Mesendoderm (in vitro differentiated cells): ENCODE measurements at regions not wholly inside any gene's neighbourhood (a gene's known extent, or its start where the extent isn't known, plus 50 kb on each side); places are given as distances from the start of the nearest gene placed in this dataset.

Experiments
- DNase-seq: peaks from one replicate; pipeline ENCODE4 v3.0.0; 2013
- H2AK5ac ChIP-seq: 2 replicates; pipeline ENCODE4 v1.6.1; 2013; ENCODE audit warnings: low read length, inconsistent platforms
- H2BK120ac ChIP-seq: 2 replicates; pipeline ENCODE4 v1.6.1; 2013; ENCODE audit warnings: low read depth, mild to moderate bottlenecking, low read length, moderate library complexity, mixed read lengths
- H2BK15ac ChIP-seq: replicated peaks from 2 replicates; pipeline ENCODE4 v1.6.1; 2013; ENCODE audit warnings: low read depth, mild to moderate bottlenecking, moderate library complexity
- H2BK5ac ChIP-seq: 2 replicates; pipeline ENCODE4 v1.6.1; 2013; ENCODE audit warnings: low read length, inconsistent platforms
- H3K18ac ChIP-seq: 2 replicates; pipeline ENCODE4 v1.6.1; 2013; ENCODE audit warnings: mild to moderate bottlenecking, low read length, mixed read lengths
- H3K23ac ChIP-seq: one replicate; pipeline ENCODE4 v1.6.1; 2013; ENCODE audit warnings: low read length
- H3K27ac ChIP-seq: 2 replicates; pipeline ENCODE4 v1.5.1; 2013; ENCODE audit warnings: low read depth, mild to moderate bottlenecking, inconsistent platforms, low read length, moderate library complexity
- H3K27me3 ChIP-seq: 2 replicates; pipeline ENCODE4 v1.6.1; 2013; ENCODE audit warnings: low read length, control low read depth, mild to moderate bottlenecking, inconsistent platforms; ENCODE audit not compliant: insufficient read depth, poor library complexity
- H3K36me3 ChIP-seq: 2 replicates; pipeline ENCODE4 v1.6.1; 2013; ENCODE audit warnings: low read length, inconsistent platforms; ENCODE audit not compliant: control insufficient read depth, insufficient read depth
- H3K4ac ChIP-seq: one replicate; pipeline ENCODE4 v1.6.1; 2013; ENCODE audit warnings: low read depth, mild to moderate bottlenecking, low read length, moderate library complexity
- H3K4me1 ChIP-seq: 2 replicates; pipeline ENCODE4 v1.6.1; 2013; ENCODE audit warnings: low read depth, low read length, inconsistent platforms; ENCODE audit not compliant: control insufficient read depth
- H3K4me2 ChIP-seq: 2 replicates; pipeline ENCODE4 v1.6.1; 2013; ENCODE audit warnings: low read length
- H3K4me3 ChIP-seq: 2 replicates; pipeline ENCODE4 v1.5.1; 2013; ENCODE audit warnings: mild to moderate bottlenecking, low read length
- H3K56ac ChIP-seq: one replicate; pipeline ENCODE4 v1.6.1; 2013; ENCODE audit warnings: low read length
- H3K79me1 ChIP-seq: 2 replicates; pipeline ENCODE4 v1.6.1; 2013; ENCODE audit warnings: low read length, inconsistent platforms
- H3K79me2 ChIP-seq: 2 replicates; pipeline ENCODE4 v1.6.1; 2013; ENCODE audit warnings: mild to moderate bottlenecking, low read length; ENCODE audit not compliant: control insufficient read depth, insufficient read depth
- H3K9ac ChIP-seq: 2 replicates; pipeline ENCODE4 v1.6.1; 2013; ENCODE audit warnings: low read length, inconsistent platforms
- H4K5ac ChIP-seq: one replicate; pipeline ENCODE4 v1.6.1; 2013; ENCODE audit warnings: low read length
- H4K8ac ChIP-seq: one replicate; pipeline ENCODE4 v1.6.1; 2013; ENCODE audit warnings: low read depth, mild to moderate bottlenecking, control low read depth, low read length, moderate library complexity
- WGBS: extraction: QIAGEN DNeasy Blood & Tissue Kit; methylation state at CpG from one replicate; pipeline ENCODE4 v1.1.7; 2013; ENCODE audit warnings: low lambda C conversion rate, missing lambda C conversion rate; ENCODE audit not compliant: insufficient coverage; ENCODE audit errors: extremely low coverage; 5-methylcytosine and 5-hydroxymethylcytosine counted together

GRCh38 chr6:28693033-28693750 lies 167.5 kb downstream of the GPX5 start:
- Histone ChIP-seq H3K79me2 (no peaks in the 10 kb centered on the region), H4K8ac (no peak overlapping the region), H3K79me1 (no peaks in the 10 kb centered on the region), H3K27me3 (no peaks in the 10 kb centered on the region), H3K4me3 (peak overlapping the region; percentile 9), H4K5ac (no peak overlapping the region), H3K18ac (no peak overlapping the region), H3K4me2 (peak overlapping the region; percentile 55), H3K56ac (peak overlapping the region; percentile 66), H2AK5ac (no peak overlapping the region), H3K23ac (no peak overlapping the region), H3K27ac (no peak overlapping the region), H3K9ac (peak overlapping the region; percentile 63), H3K4me1 (peaks cover 3% of the 10 kb centered on the region), H2BK15ac (no peak overlapping the region), H2BK120ac (no peak overlapping the region), H2BK5ac (no peak overlapping the region), H3K36me3 (no peaks in the 10 kb centered on the region), H3K4ac (no peak overlapping the region)
- DNase-seq, result peak; percentile 90
- WGBS, result no CpG with 5 or more reads among the region's 23 CpGs

- H3K23ac ChIP-seq, result no peak overlapping the region
- H3K36me3 ChIP-seq, result no peaks in the 10 kb centered on the region
- no peak overlapping the region for H4K8ac ChIP-seq
- no peaks in the 10 kb centered on the region for H3K79me2 ChIP-seq
- H3K4me1 ChIP-seq, result peaks cover 3% of the 10 kb centered on the region
- no CpG with 5 or more reads among the region's 26 CpGs for WGBS
- no peaks in the 10 kb centered on the region for H3K27me3 ChIP-seq
- peak overlapping the region; percentile 66 for H3K56ac ChIP-seq
- H4K5ac ChIP-seq, result no peak overlapping the region
- peak overlapping the region; percentile 55 for H3K4me2 ChIP-seq
- no peak overlapping the region for H2BK5ac ChIP-seq
- no peak overlapping the region for H3K18ac ChIP-seq
- H2BK15ac ChIP-seq, result no peak overlapping the region
- peak overlapping the region; percentile 9 for H3K4me3 ChIP-seq
- DNase-seq, result peak; percentile 76
- no peak overlapping the region for H2BK120ac ChIP-seq
- H3K9ac ChIP-seq, result peak overlapping the region; percentile 63
- no peak overlapping the region for H2AK5ac ChIP-seq
- H3K27ac ChIP-seq, result no peak overlapping the region
- H3K79me1 ChIP-seq, result no peaks in the 10 kb centered on the region
- H3K4ac ChIP-seq, result no peak overlapping the region
Measured at GRCh38 chr6:28693751-28694443, 168.2 kb downstream of the GPX5 start.

GRCh38 chr6:28695715-28696114 lies 170.0 kb downstream of the GPX5 start:
- Histone ChIP-seq H3K4me1 (peaks cover 3% of the 10 kb centered on the region), H3K27me3 (no peaks in the 10 kb centered on the region), H2AK5ac (no peak overlapping the region), H3K27ac (no peak overlapping the region), H2BK15ac (no peak overlapping the region), H3K23ac (no peak overlapping the region), H2BK120ac (no peak overlapping the region), H3K4me3 (no peak overlapping the region), H3K56ac (no peak overlapping the region), H3K4ac (no peak overlapping the region), H4K8ac (no peak overlapping the region), H3K79me1 (no peaks in the 10 kb centered on the region), H3K9ac (no peak overlapping the region), H3K79me2 (no peaks in the 10 kb centered on the region), H3K18ac (no peak overlapping the region), H4K5ac (no peak overlapping the region), H2BK5ac (no peak overlapping the region), H3K36me3 (no peaks in the 10 kb centered on the region), H3K4me2 (no peak overlapping the region)
- DNase-seq, result no peak
- no CpG with 5 or more reads among the region's 11 CpGs for WGBS

GRCh38 chr6:28696167-28696566 lies 170.5 kb downstream of the GPX5 start:
- no peak overlapping the region for H3K4me3 ChIP-seq
- H3K27me3 ChIP-seq, result no peaks in the 10 kb centered on the region

GRCh38 chr6:28696682-28697081 lies 171.0 kb downstream of the GPX5 start:
- no peak overlapping the region for H4K5ac ChIP-seq
- no peak overlapping the region for H2BK120ac ChIP-seq
- no peaks in the 10 kb centered on the region for H3K36me3 ChIP-seq
- no peaks in the 10 kb centered on the region for H3K79me2 ChIP-seq
- no peak overlapping the region for H3K9ac ChIP-seq
- no CpG with 5 or more reads among the region's 9 CpGs for WGBS
- no peak overlapping the region for H2AK5ac ChIP-seq
- H3K27ac ChIP-seq, result no peak overlapping the region
- no peak overlapping the region for H3K56ac ChIP-seq
- H3K79me1 ChIP-seq, result no peaks in the 10 kb centered on the region
- peaks cover 3% of the 10 kb centered on the region for H3K4me1 ChIP-seq
- no peak for DNase-seq
- H3K4me3 ChIP-seq, result no peak overlapping the region
- H4K8ac ChIP-seq, result no peak overlapping the region
- no peak overlapping the region for H3K4ac ChIP-seq
- no peak overlapping the region for H2BK15ac ChIP-seq
- H3K27me3 ChIP-seq, result no peaks in the 10 kb centered on the region
- H3K18ac ChIP-seq, result no peak overlapping the region
- no peak overlapping the region for H3K4me2 ChIP-seq
- no peak overlapping the region for H2BK5ac ChIP-seq
- H3K23ac ChIP-seq, result no peak overlapping the region

More at GRCh38 chr6:28696167-28696566, 170.5 kb downstream of the GPX5 start:
- no peak overlapping the region for H3K9ac ChIP-seq
- H3K4me2 ChIP-seq, result no peak overlapping the region
- no peaks in the 10 kb centered on the region for H3K79me1 ChIP-seq
- H2BK5ac ChIP-seq, result no peak overlapping the region
- H2BK120ac ChIP-seq, result no peak overlapping the region
- H3K79me2 ChIP-seq, result no peaks in the 10 kb centered on the region
- H3K4me1 ChIP-seq, result peaks cover 3% of the 10 kb centered on the region
- H3K27ac ChIP-seq, result no peak overlapping the region
- H3K56ac ChIP-seq, result no peak overlapping the region
- H3K18ac ChIP-seq, result no peak overlapping the region
- H3K36me3 ChIP-seq, result no peaks in the 10 kb centered on the region
- H2BK15ac ChIP-seq, result no peak overlapping the region
- H4K8ac ChIP-seq, result no peak overlapping the region
- no peak overlapping the region for H4K5ac ChIP-seq
- H3K4ac ChIP-seq, result no peak overlapping the region
- DNase-seq, result no peak
- no CpG with 5 or more reads among the region's 14 CpGs for WGBS
- H3K23ac ChIP-seq, result no peak overlapping the region
- H2AK5ac ChIP-seq, result no peak overlapping the region
